ENCODE measurements at regions not wholly inside any gene's neighbourhood (a gene's known extent, or its start where the extent isn't known, plus 50 kb on each side); places are given as distances from the start of the nearest gene placed in this dataset.

GRCh38 chr14:27134200-27134599 lies 536.4 kb upstream of the NOVA1 start:
- TF ChIP-seq SMC3 (conservative IDR thresholded peaks at IDR 0.05; ENCODE audit: poor library complexity): no peak
- TF ChIP-seq TAF1 (IDR thresholded peaks at IDR 0.05; ENCODE audit: low read depth): no peak
- no peak for TF ChIP-seq CTCF (IDR thresholded peaks at IDR 0.05; ENCODE audit: poor library complexity, severe bottlenecking)
- no peak for TF ChIP-seq EP300 (conservative IDR thresholded peaks at IDR 0.05; ENCODE audit: poor library complexity, severe bottlenecking)
- no peak for TF ChIP-seq POLR2AphosphoS5 (IDR thresholded peaks at IDR 0.05)
- TF ChIP-seq EZH2 (IDR thresholded peaks at IDR 0.05; ENCODE audit: borderline replicate concordance, insufficient read depth, low read length, poor library complexity, severe bottlenecking): no peak
- no peak for TF ChIP-seq RAD21 (conservative IDR thresholded peaks at IDR 0.05)
- no peak for TF ChIP-seq MXI1 (conservative IDR thresholded peaks at IDR 0.05; ENCODE audit: poor library complexity, severe bottlenecking)
- TF ChIP-seq REST (IDR thresholded peaks at IDR 0.05; ENCODE audit: borderline replicate concordance): no peak
- H3K27me3 ChIP-seq (ENCODE audit: insufficient read depth, low read depth, low read length): no peaks in the 10 kb centered on the region
- no peak overlapping the region for H2AFZ ChIP-seq (ENCODE audit: low read depth, low read length)
- no peaks in the 10 kb centered on the region for H3F3A ChIP-seq (ENCODE audit: insufficient read depth, low read length, poor library complexity, severe bottlenecking)
- no peaks in the 10 kb centered on the region for H3K9me3 ChIP-seq (ENCODE audit: low read length)
- H3K79me2 ChIP-seq (replicated peaks; ENCODE audit: insufficient read depth, low read length): no peaks in the 10 kb centered on the region
- H3K4me2 ChIP-seq (ENCODE audit: low read length): no peak overlapping the region
- H3K9me2 ChIP-seq (ENCODE audit: insufficient read depth, low read length): no peaks in the 10 kb centered on the region
- no peaks in the 10 kb centered on the region for H4K20me1 ChIP-seq (ENCODE audit: insufficient read depth)
- no peak overlapping the region for H3K27ac ChIP-seq (ENCODE audit: low read length)
- H3K36me3 ChIP-seq (ENCODE audit: insufficient read depth, low read length): no peaks in the 10 kb centered on the region
- no peak overlapping the region for H3K4me3 ChIP-seq (ENCODE audit: low read length)
- no peak overlapping the region for H3K9ac ChIP-seq (ENCODE audit: low read length)

- H3F3A ChIP-seq (ENCODE audit: insufficient read depth, low read length, poor library complexity, severe bottlenecking): no peaks in the 10 kb centered on the region
- H3K4me2 ChIP-seq (ENCODE audit: low read length): no peak overlapping the region
- no peaks in the 10 kb centered on the region for H3K79me2 ChIP-seq (replicated peaks; ENCODE audit: insufficient read depth, low read length)
- TF ChIP-seq SMC3 (conservative IDR thresholded peaks at IDR 0.05; ENCODE audit: poor library complexity): no peak
- no peak for TF ChIP-seq REST (IDR thresholded peaks at IDR 0.05; ENCODE audit: borderline replicate concordance)
- TF ChIP-seq EZH2 (IDR thresholded peaks at IDR 0.05; ENCODE audit: borderline replicate concordance, insufficient read depth, low read length, poor library complexity, severe bottlenecking): no peak
- TF ChIP-seq CTCF (IDR thresholded peaks at IDR 0.05; ENCODE audit: poor library complexity, severe bottlenecking): no peak
- no peak for TF ChIP-seq RAD21 (conservative IDR thresholded peaks at IDR 0.05)
- TF ChIP-seq POLR2AphosphoS5 (IDR thresholded peaks at IDR 0.05): no peak
- no peak for TF ChIP-seq MXI1 (conservative IDR thresholded peaks at IDR 0.05; ENCODE audit: poor library complexity, severe bottlenecking)
- no peak for TF ChIP-seq EP300 (conservative IDR thresholded peaks at IDR 0.05; ENCODE audit: poor library complexity, severe bottlenecking)
- no peak for TF ChIP-seq TAF1 (IDR thresholded peaks at IDR 0.05; ENCODE audit: low read depth)
- no peak overlapping the region for H2AFZ ChIP-seq (ENCODE audit: low read depth, low read length)
- H3K9ac ChIP-seq (ENCODE audit: low read length): no peak overlapping the region
- H3K4me3 ChIP-seq (ENCODE audit: low read length): no peak overlapping the region
- no peaks in the 10 kb centered on the region for H3K36me3 ChIP-seq (ENCODE audit: insufficient read depth, low read length)
- no peaks in the 10 kb centered on the region for H3K9me2 ChIP-seq (ENCODE audit: insufficient read depth, low read length)
- H3K9me3 ChIP-seq (ENCODE audit: low read length): no peaks in the 10 kb centered on the region
- no peaks in the 10 kb centered on the region for H4K20me1 ChIP-seq (ENCODE audit: insufficient read depth)
- no peak overlapping the region for H3K27ac ChIP-seq (ENCODE audit: low read length)
- H3K27me3 ChIP-seq (ENCODE audit: insufficient read depth, low read depth, low read length): no peaks in the 10 kb centered on the region
Observed at GRCh38 chr14:27145170-27145569, 547.3 kb upstream of the NOVA1 start.
